ENCODE measurements at regions not wholly inside any gene's neighbourhood (a gene's known extent, or its start where the extent isn't known, plus 50 kb on each side); places are given as distances from the start of the nearest gene placed in this dataset.

DNA sequence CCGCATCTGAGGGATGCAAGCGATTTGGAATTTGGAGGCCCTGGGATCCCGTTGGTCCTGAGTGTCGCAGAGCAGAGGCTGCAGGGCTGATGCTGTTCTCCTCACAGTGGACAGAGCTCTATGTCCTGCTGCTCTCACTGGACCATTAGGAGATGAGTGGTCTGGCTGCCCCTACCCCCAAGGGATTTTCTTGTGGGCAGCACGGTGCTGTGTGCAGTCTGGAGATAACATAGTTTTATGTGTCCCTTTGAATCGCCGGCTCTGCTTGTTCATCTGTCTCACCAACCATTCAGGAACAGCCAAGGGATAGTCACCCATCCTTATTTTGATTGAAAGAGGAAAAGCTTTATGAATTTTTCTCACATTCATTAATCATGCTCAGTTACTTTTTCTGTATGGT, 49.9 kb downstream of the CHRM3 start:
- DNase-seq (ENCODE audit: low read depth, low spot score), result no peak

- DNase-seq (ENCODE audit: low read depth, low spot score), result no peak
These were observed 51.5 kb downstream of the CHRM3 start for GRCh38 chr1:239437822-239438221.

- DNase-seq (ENCODE audit: low read depth, low spot score), result no peak
These were observed 52.5 kb downstream of the CHRM3 start for GRCh38 chr1:239438891-239439290.

GRCh38 chr1:239443361-239443760, 57.0 kb downstream of the CHRM3 start:
- no peak for DNase-seq (ENCODE audit: low read depth, low spot score)

GRCh38 chr1:239446611-239447010, 60.2 kb downstream of the CHRM3 start:
- DNase-seq (ENCODE audit: low read depth, low spot score), result no peak

DNA sequence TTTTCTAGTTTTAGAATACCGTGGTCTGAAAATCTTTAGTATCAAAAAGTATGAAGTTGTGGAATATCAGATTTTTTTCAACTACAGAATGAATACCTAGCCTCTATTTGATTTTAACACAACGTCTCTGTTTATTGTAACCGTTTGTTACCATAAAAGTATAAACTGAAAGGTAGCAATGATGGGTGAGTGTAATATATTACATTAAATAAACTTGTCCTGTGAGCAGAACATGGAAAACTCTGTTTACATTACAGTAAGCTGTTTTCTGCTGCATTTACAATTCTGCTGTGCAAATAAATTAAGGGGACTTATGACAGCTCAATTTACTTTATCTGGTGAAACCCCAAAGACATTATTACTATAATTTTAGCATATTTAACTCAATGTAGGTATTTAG, 62.5 kb downstream of the CHRM3 start:
- no peak for DNase-seq (ENCODE audit: low read depth, low spot score)

- no peak for DNase-seq (ENCODE audit: low read depth, low spot score)
These were observed 69.4 kb downstream of the CHRM3 start for GRCh38 chr1:239455743-239456142.

GRCh38 chr1:239456788-239457187, 70.4 kb downstream of the CHRM3 start:
- DNase-seq (ENCODE audit: low read depth, low spot score), result no peak

DNA sequence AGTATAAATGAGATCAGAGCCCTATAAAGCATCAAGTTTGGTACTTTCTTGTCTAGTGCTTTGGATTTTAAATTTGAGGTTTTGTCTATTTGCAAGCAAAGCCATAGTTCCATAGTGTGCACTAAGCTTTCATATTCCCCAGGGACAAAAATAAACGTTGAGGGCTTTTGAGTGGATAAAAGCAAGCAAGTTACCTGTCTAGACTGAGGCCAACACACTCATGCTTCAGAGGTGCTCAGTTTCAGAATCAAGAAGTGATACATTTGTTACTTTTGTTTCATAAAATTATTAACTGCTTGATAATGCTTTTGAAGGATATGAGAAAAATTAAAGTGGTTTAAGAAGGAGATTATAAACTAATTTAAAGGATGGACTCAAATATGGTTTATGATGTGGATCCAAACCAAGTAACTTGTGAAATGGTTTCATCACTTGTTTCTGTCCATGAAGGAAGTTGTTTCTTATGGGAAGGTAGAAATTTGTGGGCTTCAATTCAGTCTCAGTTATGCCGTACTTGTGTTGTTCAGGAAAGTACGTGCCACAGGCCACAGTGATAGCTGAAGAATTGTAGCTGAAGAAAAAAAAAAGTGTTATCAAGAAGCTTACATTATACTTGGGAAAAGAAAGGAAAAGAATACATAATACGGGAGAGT, 71.2 kb downstream of the CHRM3 start:
- DNase-seq (ENCODE audit: low read depth, low spot score), result no peak

DNA sequence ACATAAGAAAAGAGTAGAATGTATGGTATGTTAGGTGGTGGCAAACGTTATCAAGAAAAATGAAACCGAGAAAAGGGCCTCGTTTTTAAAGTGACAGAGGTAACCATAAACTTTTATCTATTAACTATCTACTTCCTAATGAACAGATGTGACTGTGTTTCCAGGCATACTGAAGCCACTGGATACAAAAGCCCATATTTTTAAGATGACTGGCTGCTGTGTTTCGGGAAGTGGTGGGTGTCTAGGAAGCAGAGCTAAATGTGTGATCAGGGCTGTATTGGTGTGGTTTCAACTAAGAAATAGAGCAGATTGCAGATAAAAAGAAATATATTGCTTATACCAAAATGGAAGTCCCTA, 71.8 kb downstream of the CHRM3 start:
- DNase-seq (ENCODE audit: low read depth, low spot score), result no peak

DNA sequence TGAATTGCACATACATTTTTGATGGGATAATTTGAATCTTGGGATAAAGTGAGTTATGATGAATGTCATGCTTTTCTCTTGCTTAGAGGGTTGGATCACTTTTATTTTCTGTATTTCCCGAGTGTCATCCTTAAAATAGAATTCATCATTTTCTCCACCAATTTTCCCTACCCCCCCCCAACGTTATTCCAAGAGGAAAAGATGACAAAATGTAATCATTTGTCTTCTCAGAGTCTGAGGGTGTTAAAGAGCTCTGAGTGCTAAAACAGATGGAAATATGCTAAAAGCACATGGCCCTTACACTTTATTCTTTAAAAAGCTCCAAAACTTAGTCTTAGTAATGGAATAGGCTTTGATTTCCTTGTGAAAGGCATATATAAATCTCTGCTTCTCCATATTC, 81.4 kb downstream of the CHRM3 start:
- no peak for DNase-seq (ENCODE audit: low read depth, low spot score)

- no peak for DNase-seq (ENCODE audit: low read depth, low spot score)
These were observed 91.7 kb downstream of the CHRM3 start for GRCh38 chr1:239478069-239478468.

GRCh38 chr1:239483391-239483790, 97.0 kb downstream of the CHRM3 start:
- no peak for DNase-seq (ENCODE audit: low read depth, low spot score)

DNA sequence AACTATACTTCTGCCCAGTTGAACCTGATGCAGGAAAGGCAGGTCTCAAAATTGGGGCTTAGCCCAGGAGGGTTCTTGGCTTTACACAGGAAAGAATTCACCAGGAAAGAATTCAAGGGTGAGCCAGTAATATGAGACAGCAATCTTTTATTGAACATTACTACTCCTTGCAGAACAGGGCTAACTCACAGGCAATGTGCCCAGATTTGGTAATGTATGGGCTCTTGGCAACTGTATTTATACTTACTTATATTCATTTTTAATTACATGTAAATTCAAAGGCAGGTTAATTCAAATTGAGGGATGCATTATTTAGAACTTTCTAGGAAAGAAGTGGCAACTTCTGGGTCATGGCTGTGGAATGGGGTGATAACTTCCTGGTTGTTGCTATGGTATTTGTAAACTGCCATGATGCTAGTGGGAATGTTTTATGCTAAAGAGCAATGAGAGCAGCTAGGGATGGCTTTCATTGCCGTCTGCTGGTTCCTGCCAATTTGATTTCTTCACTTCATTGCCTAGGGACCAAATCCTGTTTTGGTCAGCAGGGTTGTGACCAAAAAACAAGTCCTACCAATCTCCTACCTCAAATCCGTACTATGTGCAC, 107.5 kb downstream of the CHRM3 start:
- DNase-seq (ENCODE audit: low read depth, low spot score), result no peak

DNA sequence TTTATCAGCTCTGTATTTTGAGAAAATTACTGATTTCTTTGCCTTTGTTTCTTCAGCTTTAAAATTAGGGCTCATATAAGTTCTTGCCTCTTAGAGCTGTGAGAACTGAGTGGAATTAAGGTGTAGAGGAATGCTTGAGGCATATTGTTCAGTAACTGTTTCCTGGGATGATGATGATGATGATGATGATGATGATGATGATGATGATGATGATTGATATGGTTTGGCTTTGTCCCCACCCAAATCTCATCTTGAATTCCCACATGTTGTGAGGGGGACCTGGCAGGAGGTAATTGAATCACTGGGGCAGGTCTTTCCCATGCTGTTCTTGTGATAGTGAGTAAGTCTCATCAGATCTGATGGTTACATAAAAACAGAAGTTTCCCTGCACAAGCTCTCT, 118.7 kb downstream of the CHRM3 start:
- DNase-seq (ENCODE audit: low read depth, low spot score), result no peak

- no peak for DNase-seq (ENCODE audit: low read depth, low spot score)
These were observed 121.5 kb downstream of the CHRM3 start for GRCh38 chr1:239507826-239508225.

DNA sequence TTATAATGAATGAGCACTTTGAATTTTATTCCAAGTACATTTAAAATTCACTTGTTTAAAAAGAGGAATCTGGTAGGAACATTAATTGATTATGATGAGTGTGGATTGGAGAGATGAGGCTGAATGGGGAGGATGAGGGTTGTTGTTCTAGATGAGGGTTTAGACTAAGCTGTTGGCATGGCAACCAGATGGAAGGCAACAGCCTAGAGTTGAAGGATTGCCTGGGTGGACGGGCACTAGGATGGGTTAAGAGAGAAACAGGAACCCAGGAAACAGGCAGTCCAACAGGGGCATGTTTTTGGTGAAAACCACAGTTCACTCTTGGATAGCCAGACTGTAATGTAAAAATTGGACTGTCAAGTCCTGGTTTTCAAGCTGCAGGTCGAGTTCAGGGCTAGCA, 125.5 kb downstream of the CHRM3 start:
- no peak for DNase-seq (ENCODE audit: low read depth, low spot score)

- no peak for DNase-seq (ENCODE audit: low read depth, low spot score)
These were observed 130.2 kb downstream of the CHRM3 start for GRCh38 chr1:239516579-239516978.

DNA sequence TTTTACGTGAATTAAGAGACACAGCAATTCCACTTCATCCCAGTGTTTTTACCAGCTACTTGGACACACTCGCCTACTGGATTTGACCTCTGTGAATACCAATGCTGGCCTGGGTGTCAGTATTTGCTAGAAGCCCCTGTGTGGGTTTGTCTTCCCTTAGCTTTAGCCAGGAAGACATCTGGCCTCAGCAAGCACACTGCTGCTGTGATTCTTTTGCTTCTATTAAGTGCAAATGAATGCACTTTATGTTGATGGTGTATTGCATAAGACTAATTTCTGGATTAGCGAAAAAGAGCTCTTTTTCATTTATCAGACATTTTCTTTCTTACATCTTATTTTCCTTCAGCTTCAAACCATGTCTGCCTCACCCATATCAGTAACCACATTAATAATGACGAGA, 140.0 kb downstream of the CHRM3 start:
- DNase-seq (ENCODE audit: low read depth, low spot score), result no peak

DNA sequence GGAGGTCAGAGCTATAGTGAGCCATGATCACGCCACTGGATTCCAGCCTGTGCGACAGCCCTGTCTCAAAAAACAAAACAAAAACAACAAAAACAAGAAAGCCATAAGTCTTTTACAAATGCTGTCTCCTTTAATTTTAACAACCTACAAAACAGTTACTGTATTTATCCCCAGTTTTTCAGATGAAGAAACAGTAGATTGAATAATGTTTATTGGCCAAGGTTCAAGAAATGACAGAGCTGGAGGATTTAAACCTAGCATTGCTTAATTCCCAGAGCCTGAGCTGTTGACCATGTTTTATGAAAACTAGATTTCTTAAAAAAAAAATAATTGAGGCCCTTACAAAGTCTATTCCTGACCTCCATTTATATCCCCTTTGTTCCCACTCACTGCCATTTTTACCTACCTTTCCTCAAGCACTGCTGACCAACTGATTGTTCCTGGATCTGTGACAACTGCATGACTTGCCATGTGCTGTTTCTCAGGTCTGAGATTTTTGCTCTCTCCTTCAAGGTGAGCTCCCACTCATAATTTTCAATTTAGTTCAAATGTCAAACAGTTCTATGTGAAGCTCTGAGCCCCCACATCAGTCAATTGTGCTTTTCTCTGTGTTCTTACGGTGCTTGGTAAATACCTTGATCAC, 140.8 kb downstream of the CHRM3 start:
- DNase-seq (ENCODE audit: low read depth, low spot score), result no peak

DNA sequence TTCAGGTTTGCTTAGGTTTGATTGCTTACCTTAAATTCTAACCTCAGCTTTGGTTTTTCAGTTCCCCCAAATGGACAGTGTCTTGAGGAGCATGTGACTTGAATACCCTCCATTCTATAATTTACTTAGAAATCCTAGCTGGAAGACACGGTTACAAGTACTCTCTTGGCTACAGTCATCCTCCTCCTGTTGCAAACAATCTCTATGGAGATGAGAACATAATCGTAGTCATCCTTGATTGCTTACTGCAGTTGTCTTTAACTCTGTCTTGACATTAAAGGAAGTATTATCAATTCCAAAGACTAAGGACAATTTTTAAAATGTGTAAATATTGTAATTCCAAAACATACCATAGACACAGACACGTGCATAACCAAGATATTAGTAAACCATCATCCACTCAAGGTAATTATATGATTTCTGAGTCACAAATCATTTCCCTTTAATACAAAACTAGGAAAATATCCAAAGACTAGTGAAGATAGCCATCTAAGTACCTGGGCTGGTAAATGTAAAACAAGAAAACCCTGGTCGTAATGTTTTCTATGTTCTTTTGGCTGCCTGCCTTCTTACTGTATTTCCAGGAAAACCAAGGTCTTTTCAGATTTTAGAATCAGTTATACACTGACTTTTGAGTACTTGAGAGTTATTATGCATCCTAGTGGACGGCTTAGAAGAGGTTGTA, 149.9 kb downstream of the CHRM3 start:
- no peak for DNase-seq (ENCODE audit: low read depth, low spot score)

GRCh38 chr1:239537795-239538194, 151.4 kb downstream of the CHRM3 start:
- no peak for DNase-seq (ENCODE audit: low read depth, low spot score)

All from iPS DF 19.7 (cell line).